C4-2B (cell line): ENCODE measurements at regions not wholly inside any gene's neighbourhood (a gene's known extent, or its start where the extent isn't known, plus 50 kb on each side); places are given as distances from the start of the nearest gene placed in this dataset.
"Not testable (repeated sequence)": the region's sequence is repeated elsewhere in the genome, so short reads cannot be mapped to it uniquely, and the experiment has no call there.

Experiments used
- CTCF ChIP-seq: fragments of 450-650 bp; conservative IDR thresholded peaks from 2 replicates; pipeline ENCODE4 v1.5.1; 2017; ENCODE audit warnings: mild to moderate bottlenecking
- ZFX ChIP-seq: fragments of 450-650 bp; IDR thresholded peaks from 2 replicates; pipeline ENCODE4 v1.6.1; 2017

- not testable (repeated sequence) for TF ChIP-seq CTCF, ZFX
Observed at GRCh38 chr7:16266470-16266869, 154.9 kb downstream of the CRPPA start.
